GM18868 (cell line): ENCODE measurements at regions not wholly inside any gene's neighbourhood (a gene's known extent, or its start where the extent isn't known, plus 50 kb on each side); places are given as distances from the start of the nearest gene placed in this dataset.

Source experiments
- ATAC-seq: cut with Tn5 transposase; IDR thresholded peaks from one replicate; pipeline ENCODE4 v1.9.1; 2021; ENCODE audit warnings: mild to moderate bottlenecking, moderate library complexity; ENCODE audit not compliant: unreplicated experiment

DNA sequence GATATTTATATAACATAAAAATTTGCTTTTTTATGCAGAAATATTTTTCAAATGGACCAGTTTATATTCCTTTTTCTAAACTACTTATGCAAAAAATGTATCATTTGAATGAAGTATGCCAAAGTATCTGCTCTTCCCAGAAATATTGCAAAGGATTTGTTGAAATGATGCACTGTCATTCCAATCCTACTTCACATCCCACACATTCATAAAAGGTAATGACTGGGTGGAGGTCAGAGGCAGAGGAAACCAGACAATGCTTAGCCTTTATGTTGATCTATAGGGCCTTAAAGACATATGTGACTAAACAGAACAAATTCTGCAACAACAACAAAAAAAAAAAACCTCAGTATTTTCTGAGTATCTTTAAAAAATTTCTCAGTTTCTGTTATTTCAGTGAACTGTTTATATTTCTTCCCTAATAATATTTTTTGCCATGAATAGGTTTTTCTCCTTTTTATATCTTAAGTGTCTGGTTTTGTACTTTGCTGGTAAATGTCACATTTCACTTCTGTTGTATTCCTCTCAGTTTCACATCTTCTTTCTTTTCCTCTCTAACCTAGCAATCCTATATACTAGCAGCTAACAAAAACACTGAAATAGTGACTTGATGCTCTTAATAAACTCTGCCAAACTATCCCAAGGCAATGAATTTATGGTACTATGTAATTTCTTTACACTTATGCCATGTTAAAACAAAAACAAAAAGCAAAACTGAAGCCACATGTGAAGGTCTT lies 374.1 kb downstream of the BCKDHB start:
- peak; percentile 83 for ATAC-seq

DNA sequence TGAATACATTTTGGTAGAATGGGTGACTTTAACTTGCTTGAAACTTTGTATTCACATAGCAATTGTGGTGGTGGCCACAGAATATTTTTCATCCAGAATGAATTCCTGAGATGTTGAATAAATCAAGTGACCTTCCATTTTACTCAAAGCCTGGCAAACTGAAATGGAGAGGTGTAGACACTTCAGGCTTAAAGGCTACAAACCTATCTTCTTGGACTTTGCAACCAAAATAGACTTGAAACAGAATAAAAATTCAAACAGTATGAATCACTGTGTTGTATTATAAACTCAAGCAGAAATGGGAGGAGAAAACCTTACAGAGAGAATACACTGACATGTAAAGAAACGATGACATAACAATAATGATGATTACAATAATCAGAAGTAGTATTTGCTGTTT lies 371.6 kb downstream of the BCKDHB start:
- ATAC-seq: no peak

GRCh38 chr6:80477591-80477990 lies 371.1 kb downstream of the BCKDHB start:
- ATAC-seq: no peak

GRCh38 chr6:80472271-80472670 lies 365.8 kb downstream of the BCKDHB start:
- ATAC-seq: no peak

DNA sequence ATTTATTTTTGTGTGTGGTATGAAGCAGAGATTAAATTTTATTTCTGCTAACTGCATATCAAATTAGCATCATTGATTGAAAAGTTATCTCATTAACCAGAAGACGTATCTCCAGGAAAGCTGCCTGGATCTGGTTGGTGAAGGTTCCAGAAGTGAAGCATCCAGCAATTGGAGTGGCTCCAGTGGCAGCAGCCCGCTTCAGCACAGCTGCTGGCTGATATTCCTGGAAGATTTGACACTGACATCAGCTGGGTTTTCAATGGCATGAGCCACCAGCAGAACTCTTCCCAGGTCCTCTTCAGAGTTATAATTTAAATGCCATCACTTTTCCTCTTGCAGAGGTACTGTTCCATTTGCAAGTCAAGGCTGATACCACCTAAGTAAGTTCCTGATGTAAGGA lies 363.5 kb downstream of the BCKDHB start:
- ATAC-seq: no peak

GRCh38 chr6:80468398-80468797 lies 361.9 kb downstream of the BCKDHB start:
- no peak for ATAC-seq

- no peak for ATAC-seq
These were observed 360.9 kb downstream of the BCKDHB start for GRCh38 chr6:80467408-80467807.

DNA sequence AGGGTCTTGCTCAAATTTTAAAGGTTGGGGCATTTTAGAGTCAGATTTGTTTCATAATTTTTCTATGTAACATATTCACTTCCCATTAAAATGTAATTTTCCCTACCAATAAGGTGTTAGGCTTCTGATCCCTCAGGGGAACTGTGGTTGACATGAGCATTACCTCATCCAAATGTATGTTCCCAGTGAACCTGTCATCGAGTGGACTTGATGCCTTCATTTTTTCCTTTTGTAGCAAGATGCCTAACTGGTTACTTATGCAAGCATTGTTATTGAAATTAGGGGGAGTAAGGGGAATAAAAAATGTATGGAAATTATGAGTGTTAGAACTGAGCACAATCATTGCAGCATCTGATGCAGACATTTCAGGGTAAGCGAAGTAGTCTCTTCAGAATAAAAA lies 360.5 kb downstream of the BCKDHB start:
- ATAC-seq: no peak

- ATAC-seq: no peak
These were observed 359.0 kb downstream of the BCKDHB start for GRCh38 chr6:80465513-80465912.

DNA sequence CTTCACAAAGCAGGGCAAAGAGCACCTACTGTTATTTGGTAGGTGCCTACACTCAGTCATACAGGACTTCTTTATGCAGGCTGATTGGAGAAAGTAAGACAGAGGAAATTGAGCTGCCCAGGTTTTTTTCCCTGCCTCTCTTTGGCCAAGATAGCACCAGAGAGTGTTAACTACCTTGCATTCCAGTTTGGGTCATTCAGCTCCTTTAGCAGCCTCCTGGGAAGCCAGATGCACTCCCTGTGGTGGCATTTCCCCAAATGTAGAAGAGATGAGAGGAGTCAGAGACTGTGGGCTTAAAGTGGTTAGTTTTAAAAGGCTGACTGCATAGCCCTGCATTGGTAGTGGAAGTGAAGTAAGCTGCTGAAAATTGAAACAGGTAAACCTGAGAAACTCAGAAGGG lies 358.4 kb downstream of the BCKDHB start:
- ATAC-seq: no peak

GRCh38 chr6:80463197-80463596 lies 356.7 kb downstream of the BCKDHB start:
- no peak for ATAC-seq

GRCh38 chr6:80460257-80460865 lies 353.9 kb downstream of the BCKDHB start:
- ATAC-seq: no peak

- ATAC-seq: no peak
These were observed 351.0 kb downstream of the BCKDHB start for GRCh38 chr6:80457439-80457933.

- no peak for ATAC-seq
These were observed 350.4 kb downstream of the BCKDHB start for GRCh38 chr6:80456724-80457438.

GRCh38 chr6:80454661-80455365 lies 348.3 kb downstream of the BCKDHB start:
- no peak for ATAC-seq

- ATAC-seq: peak; percentile 93
These were observed 347.7 kb downstream of the BCKDHB start for GRCh38 chr6:80454197-80454596.

DNA sequence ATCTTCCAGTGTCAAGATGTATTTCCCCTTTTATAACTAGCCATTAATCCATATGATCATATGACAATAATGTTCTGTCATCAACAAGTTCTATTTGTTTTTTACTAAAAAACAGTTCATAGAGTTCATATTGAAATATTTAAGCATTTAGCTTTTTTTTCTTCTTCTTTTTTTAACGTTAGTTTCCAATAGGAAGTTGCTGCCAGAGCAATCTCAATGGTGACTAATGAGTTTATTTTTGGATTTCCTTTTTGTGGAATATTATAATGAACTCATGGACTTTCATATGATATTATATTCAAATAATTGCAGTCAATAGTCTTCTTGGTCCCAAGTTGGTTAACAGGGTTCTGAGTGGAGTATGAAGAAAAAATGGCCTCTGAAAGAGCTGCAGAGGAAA lies 343.3 kb downstream of the BCKDHB start:
- ATAC-seq: no peak

GRCh38 chr6:80446454-80447045 lies 340.1 kb downstream of the BCKDHB start:
- ATAC-seq: no peak

- ATAC-seq: no peak
These were observed 339.3 kb downstream of the BCKDHB start for GRCh38 chr6:80445751-80446150.

DNA sequence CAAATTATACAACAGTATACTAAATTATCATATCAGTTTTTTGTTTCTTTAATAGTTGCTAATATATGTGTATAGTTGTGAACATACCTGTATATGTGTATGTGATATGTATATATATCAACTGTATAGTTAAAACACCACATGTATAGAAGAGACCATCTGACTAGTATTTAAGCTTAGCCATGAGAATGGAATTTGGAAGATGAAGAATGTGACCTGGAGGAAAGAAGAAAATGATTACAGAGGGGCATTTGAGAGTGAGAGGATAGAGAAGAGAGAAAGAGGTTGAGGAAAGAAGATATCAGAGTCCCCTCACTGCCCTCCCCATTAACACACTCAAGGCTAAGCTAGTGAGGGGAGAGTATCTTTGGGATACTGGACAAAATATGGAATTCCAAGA lies 335.9 kb downstream of the BCKDHB start:
- no peak for ATAC-seq

DNA sequence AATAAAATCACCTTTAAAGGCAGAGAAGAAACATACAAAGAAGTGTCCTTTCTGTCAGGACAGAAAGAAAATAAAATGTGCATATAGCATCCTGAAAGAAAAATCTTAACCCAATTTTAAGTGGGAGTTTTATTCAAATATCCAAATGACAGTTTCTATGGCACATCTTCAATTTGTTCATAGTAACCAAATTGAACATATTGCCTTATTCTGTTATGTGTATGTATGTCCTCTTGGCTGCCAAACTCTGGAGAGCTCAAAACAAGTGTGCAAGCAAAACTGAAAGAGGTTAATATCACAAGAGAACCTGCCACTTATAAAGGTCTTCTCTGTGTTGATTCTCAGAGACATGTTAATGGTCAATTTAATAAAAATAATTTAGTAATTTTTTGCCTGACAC lies 334.7 kb downstream of the BCKDHB start:
- ATAC-seq: no peak
